HG03354 (cell line): ENCODE measurements at regions not wholly inside any gene's neighbourhood (a gene's known extent, or its start where the extent isn't known, plus 50 kb on each side); places are given as distances from the start of the nearest gene placed in this dataset.

Experiments
- ATAC-seq: cut with Tn5 transposase; IDR thresholded peaks from one replicate; pipeline ENCODE4 v1.9.1; 2021; ENCODE audit warnings: mild to moderate bottlenecking; ENCODE audit not compliant: unreplicated experiment, poor library complexity, severe bottlenecking

GRCh38 chr15:39321977-39322376, 258.9 kb upstream of the THBS1 start:
- ATAC-seq: no peak

GRCh38 chr15:39323157-39323556, 257.7 kb upstream of the THBS1 start:
- no peak for ATAC-seq

DNA sequence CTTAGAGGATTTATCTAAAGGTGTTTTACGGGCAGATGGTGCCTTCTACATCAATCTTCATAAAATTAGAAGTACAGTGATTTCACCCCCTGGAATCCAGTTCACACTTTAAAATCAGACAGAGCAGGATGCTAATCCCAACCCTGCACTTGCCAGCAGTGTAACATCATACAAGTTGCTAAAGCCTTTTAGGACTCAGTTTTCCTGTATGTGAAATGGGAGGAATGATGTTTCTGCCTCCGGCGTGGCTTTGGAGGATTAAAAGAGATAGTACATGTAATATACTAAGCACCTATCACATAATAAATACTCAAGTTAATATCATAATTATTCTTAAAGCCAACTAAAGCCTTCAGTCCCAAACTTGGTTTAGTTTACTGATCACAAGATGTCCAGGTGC, 257.2 kb upstream of the THBS1 start:
- ATAC-seq: no peak

DNA sequence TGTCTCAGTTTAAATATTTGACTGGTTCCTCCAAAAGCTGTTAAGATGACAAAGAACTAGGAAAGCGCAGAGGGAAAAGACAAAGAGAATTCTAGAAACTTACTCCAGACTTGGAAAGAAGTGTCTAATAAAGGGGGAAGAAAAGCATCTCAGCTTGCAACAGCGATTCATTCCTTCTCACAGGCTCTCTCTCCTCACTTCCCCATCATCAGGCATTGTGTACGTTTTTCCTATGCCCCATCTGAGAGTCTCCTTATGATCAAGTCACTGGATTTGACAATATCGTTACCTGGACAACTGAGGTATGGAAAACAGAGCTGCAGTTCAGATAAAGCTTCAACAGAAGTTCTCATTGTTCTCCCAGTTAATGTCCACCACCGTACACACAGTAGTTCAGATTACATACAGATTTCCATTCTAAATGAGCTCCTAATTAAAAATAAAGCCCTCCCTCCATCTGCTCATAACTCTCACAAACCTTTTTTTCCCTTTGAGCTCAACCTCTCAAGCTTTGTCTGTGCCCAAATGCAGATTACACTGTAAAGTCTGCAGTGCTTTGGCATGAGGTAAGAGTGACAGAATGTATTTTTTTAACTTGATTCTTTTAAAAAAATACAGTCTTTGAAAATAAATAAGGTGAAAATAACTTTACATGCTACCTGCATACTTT, 254.4 kb upstream of the THBS1 start:
- no peak for ATAC-seq

DNA sequence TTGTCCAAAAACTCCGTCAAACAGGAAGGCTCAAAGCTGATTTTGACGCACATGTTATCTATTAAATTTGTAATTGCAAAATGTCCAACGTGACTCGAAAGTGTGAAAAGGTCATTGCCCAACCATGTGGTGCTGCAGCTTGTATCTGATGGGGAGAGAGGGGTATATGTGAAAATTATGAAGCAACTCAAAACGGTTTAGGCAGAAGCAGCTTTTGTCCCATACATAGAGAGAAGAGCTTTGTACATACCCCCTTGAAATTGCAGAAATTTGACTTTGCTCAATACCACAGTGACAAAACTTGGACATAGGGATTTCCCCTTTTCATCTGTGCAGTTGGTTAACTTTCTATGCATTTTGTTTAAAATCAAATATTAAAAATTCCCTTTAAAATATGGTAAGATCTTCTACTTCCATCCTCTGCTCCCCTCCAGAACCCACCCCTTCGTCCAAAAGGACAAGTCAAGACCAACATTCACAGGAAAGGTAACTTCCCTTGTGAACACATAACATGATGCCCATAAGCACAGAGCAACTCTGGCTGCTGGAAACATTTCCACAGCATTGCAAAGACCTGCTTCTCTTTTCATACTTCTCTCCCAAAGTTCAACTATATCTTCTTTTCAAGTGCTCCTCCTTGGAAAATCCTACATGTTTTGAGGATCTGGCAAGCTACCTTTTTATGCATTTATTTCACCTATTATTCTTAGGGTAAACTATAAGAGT, 253.7 kb upstream of the THBS1 start:
- ATAC-seq: no peak

DNA sequence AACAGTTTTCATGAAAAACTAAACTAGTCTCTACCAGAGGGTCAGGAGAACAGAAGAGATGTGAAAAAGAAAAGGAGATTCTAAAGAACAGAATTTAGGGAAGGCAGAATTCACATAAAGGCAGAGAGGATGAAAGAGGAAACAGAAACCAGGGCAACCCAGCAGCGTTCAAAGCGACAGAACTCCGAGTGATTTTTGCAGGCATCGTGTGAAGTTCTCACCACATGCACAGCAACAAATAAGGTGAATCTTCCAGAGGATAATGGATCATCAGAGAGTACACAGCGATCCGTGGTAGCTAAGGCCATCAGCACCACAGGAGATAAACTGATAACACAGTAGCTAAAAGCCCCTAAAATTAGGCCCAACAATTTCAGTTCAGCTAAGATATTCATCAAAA, 250.8 kb upstream of the THBS1 start:
- ATAC-seq: no peak

DNA sequence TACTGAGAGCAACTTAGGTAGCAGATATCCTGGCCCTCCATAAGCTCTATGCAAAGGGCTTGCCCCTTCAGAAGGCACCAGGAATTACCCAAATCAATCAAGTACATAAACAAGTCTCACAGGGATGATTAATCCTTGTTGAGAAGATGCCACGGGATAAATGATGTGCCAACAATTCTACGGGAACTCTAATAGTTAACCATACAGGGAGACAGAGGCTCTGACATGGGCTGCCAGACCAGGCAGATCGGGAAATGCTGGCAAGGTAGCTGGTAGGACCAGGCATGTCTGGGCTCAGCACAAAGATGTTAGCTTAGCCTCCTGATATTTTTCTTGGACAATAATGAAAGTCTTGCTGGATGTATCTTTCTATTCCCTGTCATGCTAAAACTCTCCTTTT, 249.3 kb upstream of the THBS1 start:
- ATAC-seq: no peak

GRCh38 chr15:39332846-39333245, 248.0 kb upstream of the THBS1 start:
- ATAC-seq: no peak

DNA sequence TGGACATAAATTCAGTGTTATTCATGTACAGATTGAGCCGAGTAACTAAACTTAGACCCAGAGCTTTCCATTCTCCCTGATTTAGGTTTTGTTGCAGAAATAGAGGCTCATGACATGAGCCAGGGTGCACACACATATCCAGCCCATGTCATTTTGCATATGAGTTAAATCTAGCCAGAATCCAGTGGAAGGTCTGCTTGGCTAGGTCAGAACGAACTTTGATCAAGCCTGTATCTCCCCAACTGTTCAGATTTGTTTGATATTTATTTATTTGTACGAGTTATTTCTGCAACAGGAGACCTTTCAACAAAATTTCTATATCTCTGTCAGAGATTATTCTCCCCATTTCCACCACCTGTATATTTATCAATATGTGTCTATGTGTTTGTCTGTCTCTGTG, 247.5 kb upstream of the THBS1 start:
- no peak for ATAC-seq

DNA sequence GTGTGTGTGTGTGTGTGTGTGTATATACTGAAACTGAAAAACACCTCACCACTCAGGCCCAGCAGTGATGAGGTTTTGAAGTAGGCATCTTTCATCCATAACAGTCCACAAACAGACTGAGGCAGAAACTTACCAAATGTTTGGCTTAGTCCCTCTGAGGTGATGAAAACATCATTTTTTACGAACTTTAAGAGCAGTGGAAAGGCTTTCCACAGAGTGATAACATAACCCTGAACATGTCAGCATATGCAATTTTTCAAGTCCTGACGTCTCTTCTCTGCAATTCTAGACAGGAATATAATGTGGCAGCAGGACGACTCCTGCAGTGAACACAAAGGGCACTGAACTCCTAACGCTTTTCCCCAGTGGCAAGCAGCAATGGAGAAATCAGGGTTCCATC, 247.0 kb upstream of the THBS1 start:
- ATAC-seq: no peak

DNA sequence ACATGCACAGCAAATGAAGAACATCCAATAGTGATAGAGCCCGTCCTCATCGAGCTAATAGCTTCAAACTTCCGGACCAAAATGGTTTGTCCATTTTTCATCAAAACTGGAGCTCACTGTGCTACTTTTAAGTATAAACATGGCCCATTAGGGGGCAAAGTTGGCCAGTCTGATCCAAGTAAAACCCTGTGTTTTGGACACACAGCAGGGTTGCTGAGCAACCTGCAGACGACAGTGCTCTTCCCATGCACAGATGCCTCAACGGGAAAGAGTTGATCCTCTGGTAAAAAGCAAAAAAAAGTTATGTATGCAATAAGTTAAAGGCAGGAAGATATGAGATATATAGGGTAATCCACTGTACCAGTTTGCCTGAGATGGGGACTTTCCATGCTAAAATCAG, 244.0 kb upstream of the THBS1 start:
- ATAC-seq: no peak

DNA sequence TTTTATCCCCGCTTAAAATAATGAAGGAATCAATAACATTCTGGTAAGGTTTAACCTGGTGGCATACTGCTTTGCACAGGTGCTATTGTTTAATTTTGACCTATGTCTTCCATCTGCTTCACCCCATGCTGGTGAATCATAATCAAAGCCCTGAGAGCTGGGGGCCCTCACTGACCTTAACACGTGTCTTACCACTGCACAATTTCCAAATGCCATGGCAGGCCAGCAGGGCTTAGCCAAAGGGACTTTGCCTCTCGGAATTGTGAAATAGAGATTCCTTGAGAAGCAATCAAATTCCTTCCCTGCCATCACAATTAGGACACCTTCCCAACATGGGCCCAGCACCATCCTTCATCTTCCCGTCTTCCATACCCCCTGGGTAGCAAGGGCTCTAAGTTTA, 242.6 kb upstream of the THBS1 start:
- ATAC-seq: no peak

DNA sequence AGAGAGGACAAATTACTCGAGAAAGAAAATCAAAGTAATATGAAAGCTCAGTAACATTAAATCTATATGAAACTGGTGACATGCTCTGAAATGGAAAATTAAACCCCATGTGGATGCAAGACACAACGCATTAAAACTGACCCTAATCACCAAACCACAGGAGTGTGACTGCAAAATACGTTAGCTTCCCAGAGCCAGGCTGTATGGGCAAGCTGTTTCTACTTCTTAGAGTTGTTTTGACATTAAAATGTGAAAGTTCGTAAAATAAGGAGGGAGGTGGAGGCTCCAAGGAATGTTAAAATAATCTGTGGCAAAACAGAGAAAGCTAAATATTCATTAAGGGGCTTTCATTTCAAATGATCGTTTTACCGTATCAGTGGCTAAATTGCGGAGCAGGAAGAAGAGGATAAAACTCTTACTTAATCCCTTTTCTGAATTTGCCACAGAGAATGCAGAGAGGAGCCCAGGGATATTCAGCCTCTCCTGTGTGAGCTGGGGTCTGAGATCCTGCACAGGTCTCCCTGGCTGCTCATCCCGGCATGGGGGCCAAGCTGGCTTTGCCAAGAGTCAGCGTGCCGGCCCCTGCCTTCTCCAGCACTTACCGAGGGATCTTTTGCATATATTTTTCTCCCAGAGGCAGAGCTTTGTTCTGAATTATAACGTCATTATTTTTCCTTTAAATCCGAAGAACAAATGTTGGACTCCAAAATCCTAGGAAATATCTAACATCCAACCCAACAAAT, 239.8 kb upstream of the THBS1 start:
- no peak for ATAC-seq

- no peak for ATAC-seq
These were observed 236.2 kb upstream of the THBS1 start for GRCh38 chr15:39344662-39345141.

GRCh38 chr15:39345176-39345575, 235.7 kb upstream of the THBS1 start:
- no peak for ATAC-seq

- ATAC-seq: no peak
These were observed 233.4 kb upstream of the THBS1 start for GRCh38 chr15:39347453-39347852.

DNA sequence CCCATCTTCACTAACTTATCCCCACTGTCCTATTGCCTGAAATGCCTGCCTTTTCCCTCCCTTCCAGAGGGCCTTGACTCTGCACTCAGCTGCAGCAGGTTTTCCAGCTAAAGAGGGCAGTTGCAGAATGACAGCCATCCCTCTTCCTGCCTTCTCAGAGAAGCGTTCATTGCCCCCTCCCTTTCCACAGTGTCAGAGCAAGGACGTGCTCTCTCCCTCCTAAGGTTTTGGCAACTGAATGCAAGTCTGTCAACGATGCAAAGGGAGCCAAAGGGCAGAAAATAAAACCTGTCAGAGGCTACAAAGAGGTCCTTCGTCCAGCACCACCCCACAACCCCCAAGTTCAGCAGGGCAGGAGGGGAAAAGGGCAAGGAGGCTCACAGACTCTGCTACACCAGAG, 230.1 kb upstream of the THBS1 start:
- no peak for ATAC-seq

DNA sequence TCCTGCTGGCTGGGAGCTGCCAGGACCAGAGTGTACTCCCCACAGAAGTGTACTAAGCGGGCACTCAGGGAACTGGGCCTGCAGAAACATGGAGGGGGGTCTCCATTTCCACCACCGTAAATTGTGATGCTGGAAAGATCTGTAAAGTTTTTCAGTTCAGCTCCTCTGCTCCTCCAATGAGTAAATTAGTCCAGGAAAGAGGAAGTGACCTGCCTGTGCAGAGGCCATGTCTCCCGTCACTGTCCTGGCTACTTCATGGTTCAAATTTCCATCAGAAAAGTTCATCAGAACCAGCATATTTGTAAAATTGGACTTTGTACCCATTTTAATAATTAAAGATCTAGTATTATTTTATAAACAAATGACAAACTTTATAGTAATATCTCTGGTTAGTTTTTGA, 226.7 kb upstream of the THBS1 start:
- no peak for ATAC-seq

DNA sequence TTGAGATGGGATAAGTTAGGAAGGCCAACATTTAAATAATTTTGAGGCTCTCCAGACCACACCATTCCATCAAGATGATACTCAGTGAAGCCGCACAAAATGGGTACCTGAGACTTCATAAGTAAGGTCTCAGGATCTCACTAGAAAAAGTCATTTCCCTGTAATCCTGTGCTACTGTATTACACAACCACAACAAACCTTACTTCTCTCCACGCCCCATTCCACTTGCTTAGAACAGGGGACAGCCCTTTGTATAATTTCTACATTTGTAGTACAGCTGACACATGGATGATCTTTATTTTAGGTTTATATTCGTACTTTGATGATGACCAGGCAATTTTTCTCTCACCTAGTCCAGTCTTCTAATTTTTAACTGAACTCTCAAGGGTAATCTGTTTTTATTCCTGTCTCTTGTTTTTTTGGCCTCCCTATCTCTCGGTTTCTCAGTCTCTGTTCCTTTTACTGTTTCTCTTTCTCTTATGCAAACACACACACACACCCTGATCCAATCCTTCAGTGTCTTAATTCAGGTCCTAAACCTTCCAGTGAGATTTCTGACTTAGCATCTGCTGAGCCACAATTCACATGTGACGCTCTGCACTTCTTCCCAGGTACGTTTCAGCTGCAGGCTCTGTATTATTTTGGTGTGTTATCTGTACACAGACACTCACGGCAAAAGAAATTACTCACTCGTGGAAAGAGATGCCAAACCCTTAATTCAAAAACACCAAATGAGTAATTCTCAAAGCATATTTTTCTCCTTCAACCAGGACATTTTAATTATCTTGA, 223.2 kb upstream of the THBS1 start:
- ATAC-seq: no peak

- ATAC-seq: no peak
These were observed 222.3 kb upstream of the THBS1 start for GRCh38 chr15:39358441-39359041.
